Thyroid gland (tissue), 4 donors: ENCODE measurements at regions not wholly inside any gene's neighbourhood (a gene's known extent, or its start where the extent isn't known, plus 50 kb on each side); places are given as distances from the start of the nearest gene placed in this dataset.

Experiments used
- DNase-seq, 2 donors: peaks; one replicate each; pipeline ENCODE4 v3.0.0-alpha.2; 2019
- H3K27ac ChIP-seq, 3 donors: fragments of 200-600 bp; sonication (generic); 1 replicate in 2 of 3; 2 replicates in 1 of 3; pipeline ENCODE4 v1.5.1; 2016 to 2019; ENCODE audit warnings: mild to moderate bottlenecking in 1 of 3, moderate library complexity in 1 of 3
- H3K27me3 ChIP-seq: fragments of 200-600 bp; sonication (generic); one replicate; pipeline ENCODE4 v1.5.1; 2019
- H3K36me3 ChIP-seq, 2 donors: fragments of 200-600 bp; sonication (generic); one replicate each; pipeline ENCODE4 v1.5.1; 2016 to 2019
- H3K4me1 ChIP-seq, 2 donors: fragments of 200-600 bp; sonication (generic); one replicate each; pipeline ENCODE4 v1.5.1; 2017 to 2019
- H3K4me3 ChIP-seq, 3 donors: fragments of 200-600 bp; sonication (generic); replicated peaks in 1 of 3; 1 replicate in 2 of 3; 2 replicates in 1 of 3; pipeline ENCODE4 v1.5.1; 2016; ENCODE audit warnings: mild to moderate bottlenecking in 1 of 3
- H3K9me3 ChIP-seq: fragments of 200-600 bp; sonication (generic); one replicate; pipeline ENCODE4 v1.5.1; 2017
- CTCF ChIP-seq, 6 experiments: fragments of 200-600 bp in 3 of 6; fragments of 450-650 bp in 3 of 6; sonication (generic) in 3 of 6; IDR thresholded peaks; one replicate each; pipeline ENCODE4 v1.5.1; 2016 to 2019; ENCODE audit warnings: antibody characterized with exemption in 6 of 6, mild to moderate bottlenecking in 2 of 6, inconsistent platforms in 1 of 6, moderate library complexity in 1 of 6
- POLR2A ChIP-seq, 2 donors: fragments of 450-650 bp; IDR thresholded peaks; one replicate each; pipeline ENCODE4 v1.6.1; 2017; ENCODE audit warnings: antibody characterized with exemption in 2 of 2, mild to moderate bottlenecking in 2 of 2, moderate library complexity in 1 of 2
- WGBS, 2 donors: methylation state at CpG; one replicate each; pipeline ENCODE4 v1.1.5; 2017; 5-methylcytosine and 5-hydroxymethylcytosine counted together
- intact Hi-C: fragments of 100-400 bp; cut with DNase I; formaldehyde crosslinking; loops from one replicate; pipeline ENCODE4 v1.15.1; 2023

DNA sequence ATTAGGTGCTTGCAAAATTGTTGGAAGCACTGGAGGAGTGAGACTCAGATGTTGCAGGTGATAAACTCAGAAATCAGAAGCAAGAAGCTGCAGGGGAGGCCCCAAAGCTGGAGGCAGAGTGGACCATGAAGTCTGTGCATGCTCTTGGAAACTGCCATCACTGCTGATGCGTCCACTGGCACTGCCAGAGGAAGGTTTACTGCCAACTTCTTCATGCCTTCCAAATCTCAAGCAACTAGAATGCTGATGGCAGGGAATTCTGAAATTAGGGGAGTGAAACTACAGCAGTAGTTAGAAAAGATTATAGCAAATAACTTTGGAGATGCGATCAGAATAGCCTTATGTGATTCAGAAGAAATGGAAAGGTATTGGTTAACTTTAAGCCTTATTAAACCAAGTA is 277.1 kb upstream of the SDK2 start:
- Histone ChIP-seq H3K36me3 (no peaks in the 10 kb centered on the region), H3K4me3 (no peak overlapping the region), H3K27me3 (no peaks in the 10 kb centered on the region), H3K9me3 (no peaks in the 10 kb centered on the region), H3K4me1 (no peaks in the 10 kb centered on the region), H3K27ac (no peak overlapping the region)
- TF ChIP-seq CTCF (IDR thresholded peaks at IDR 0.05) = no peak
- TF ChIP-seq POLR2A (IDR thresholded peaks at IDR 0.05) = no peak
- intact Hi-C loops = no loop called here
- DNase-seq = no peak
- 78 to 85% methylated on average over 2 of the region's 2 CpGs for WGBS, 2 donors

GRCh38 chr17:73924114-73924908 is 279.2 kb upstream of the RPL38 start:
- H3K27me3 ChIP-seq = no peaks in the 10 kb centered on the region
- no peak for DNase-seq
- intact Hi-C loops = no loop called here
- H3K36me3 ChIP-seq = no peaks in the 10 kb centered on the region
- no peak overlapping the region for H3K27ac ChIP-seq
- H3K9me3 ChIP-seq = no peaks in the 10 kb centered on the region
- no peaks in the 10 kb centered on the region for H3K4me1 ChIP-seq
- no peak overlapping the region for H3K4me3 ChIP-seq
- TF ChIP-seq CTCF (IDR thresholded peaks at IDR 0.05) = no peak
- TF ChIP-seq POLR2A (IDR thresholded peaks at IDR 0.05) = no peak
- WGBS, 2 donors = 80 to 81% methylated on average over 10 of the region's 10 CpGs

DNA sequence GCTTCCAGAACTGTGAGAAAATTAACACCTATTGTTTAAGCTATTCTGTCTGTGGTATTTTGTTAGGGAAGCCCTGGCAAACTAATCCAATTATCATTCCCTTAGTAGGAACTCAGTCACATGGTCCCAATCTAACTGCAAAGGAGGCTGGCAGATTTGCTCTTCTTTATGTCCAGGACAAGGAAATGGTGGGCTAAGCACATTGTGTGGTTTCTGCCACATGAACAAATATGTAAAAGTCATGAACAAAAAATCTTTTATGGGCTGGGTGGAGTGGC is 278.6 kb upstream of the RPL38 start:
- Histone ChIP-seq H3K4me3 (no peak overlapping the region), H3K9me3 (no peaks in the 10 kb centered on the region), H3K27ac (no peak overlapping the region), H3K4me1 (no peaks in the 10 kb centered on the region), H3K27me3 (no peaks in the 10 kb centered on the region), H3K36me3 (no peaks in the 10 kb centered on the region)
- DNase-seq = no peak
- TF ChIP-seq CTCF (IDR thresholded peaks at IDR 0.05) (no peak), POLR2A (IDR thresholded peaks at IDR 0.05) (no peak)
- intact Hi-C loops = no loop called here

DNA sequence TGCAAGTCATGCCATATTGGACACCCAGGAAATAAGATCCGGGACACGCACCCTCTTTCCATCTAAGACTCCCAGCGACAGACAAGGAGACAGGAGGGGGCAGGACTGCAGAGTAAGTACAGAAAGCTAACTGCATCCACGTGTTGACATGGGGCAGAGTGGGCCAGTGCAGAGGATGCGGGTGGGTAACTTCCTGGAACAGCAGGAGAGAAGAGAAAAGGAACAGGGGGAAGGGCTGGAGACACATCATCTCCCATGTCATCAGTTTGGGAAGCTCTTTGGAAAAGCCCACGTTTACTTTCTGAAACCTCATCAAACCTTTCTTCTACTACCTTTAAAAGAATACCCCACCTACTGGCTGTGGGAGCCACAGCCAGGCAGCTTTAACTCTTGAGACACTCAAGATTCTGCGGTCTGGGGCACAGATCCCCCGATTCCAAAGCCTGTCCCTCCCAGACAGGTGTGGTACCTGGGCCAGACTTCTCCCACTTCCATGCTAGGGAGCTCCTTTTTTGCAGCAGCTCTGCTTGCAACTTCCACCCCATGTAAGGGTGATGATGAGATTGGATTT is 273.5 kb upstream of the RPL38 start:
- Histone ChIP-seq H3K4me3 (no peak overlapping the region), H3K36me3 (no peaks in the 10 kb centered on the region), H3K27ac (no peak overlapping the region), H3K27me3 (no peaks in the 10 kb centered on the region), H3K4me1 (no peaks in the 10 kb centered on the region), H3K9me3 (no peaks in the 10 kb centered on the region)
- WGBS, 2 donors = 33 to 38% methylated on average over 8 of the region's 8 CpGs
- TF ChIP-seq POLR2A (IDR thresholded peaks at IDR 0.05) = no peak
- TF ChIP-seq CTCF (IDR thresholded peaks at IDR 0.05) = no peak
- no peak for DNase-seq
- intact Hi-C loops = no loop called here

DNA sequence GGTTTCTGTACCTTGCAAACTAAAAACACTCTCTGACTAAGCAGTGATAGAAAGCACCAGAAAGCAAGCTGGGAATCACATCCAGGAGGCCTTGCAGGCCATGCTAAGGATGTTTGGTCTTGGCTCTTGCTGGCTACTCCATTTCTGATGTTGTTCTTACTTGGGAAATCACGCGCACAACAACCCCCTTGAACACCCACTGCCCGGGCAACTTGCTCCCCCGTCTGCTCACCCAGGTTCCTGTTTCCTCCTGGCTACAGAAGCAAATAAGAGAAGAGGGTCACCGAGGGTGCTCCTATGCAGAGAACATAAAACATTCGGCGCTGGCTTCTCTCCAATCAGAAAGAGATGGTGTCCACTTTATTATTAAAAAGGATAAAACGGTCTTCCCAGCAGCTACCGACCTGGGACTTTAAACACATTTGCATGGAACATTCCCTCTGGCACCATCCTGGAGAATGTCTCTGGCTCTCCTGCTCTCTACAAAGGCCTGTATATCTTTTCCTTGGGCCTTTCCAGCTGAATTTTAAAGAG is 271.2 kb upstream of the RPL38 start:
- H3K4me3 ChIP-seq = no peak overlapping the region
- DNase-seq = no peak
- WGBS, 2 donors = 68% methylated on average over 9 of the region's 9 CpGs
- intact Hi-C loops = no loop called here
- no peak overlapping the region for H3K27ac ChIP-seq
- no peak for TF ChIP-seq POLR2A (IDR thresholded peaks at IDR 0.05)
- TF ChIP-seq CTCF (IDR thresholded peaks at IDR 0.05) = no peak
- H3K4me1 ChIP-seq = no peaks in the 10 kb centered on the region
- no peaks in the 10 kb centered on the region for H3K27me3 ChIP-seq
- H3K9me3 ChIP-seq = no peaks in the 10 kb centered on the region
- H3K36me3 ChIP-seq = no peaks in the 10 kb centered on the region
